Calu3 (cell line): ENCODE measurements at regions not wholly inside any gene's neighbourhood (a gene's known extent, or its start where the extent isn't known, plus 50 kb on each side); places are given as distances from the start of the nearest gene placed in this dataset.

ENCODE experiments used
- BruUV-seq: library from RNA; stranded (reverse); fragments of 400-500 nt; replicated peaks from 2 replicates; lab custom pipeline; 2021; lab: Mats Ljungman, UMichigan
- CTCF ChIA-PET: fragments of 300-600 bp; sonication (Branson Sonifier 250); formaldehyde crosslinking; loops from one replicate; lab custom pipeline; 2022; ENCODE audit warnings: antibody characterized with exemption; lab: Charles Lee
- DNase-seq: peaks from one replicate; pipeline ENCODE4 v3.0.0; 2022
- H3K27ac Mint-ChIP-seq: one replicate; pipeline ENCODE4 v1.8.0; 2022; ENCODE audit warnings: mixed read lengths; ENCODE audit not compliant: unreplicated experiment
- H3K27me3 Mint-ChIP-seq: one replicate; pipeline ENCODE4 v1.8.0; 2022; ENCODE audit warnings: mixed read lengths; ENCODE audit not compliant: unreplicated experiment
- H3K36me3 Mint-ChIP-seq: one replicate; pipeline ENCODE4 v1.8.0; 2022; ENCODE audit warnings: mild to moderate bottlenecking, moderate library complexity, mixed read lengths; ENCODE audit not compliant: insufficient read depth, unreplicated experiment
- H3K4me1 Mint-ChIP-seq: one replicate; pipeline ENCODE4 v1.8.0; 2022; ENCODE audit warnings: mild to moderate bottlenecking, low read depth, mixed read lengths; ENCODE audit not compliant: unreplicated experiment
- H3K4me3 Mint-ChIP-seq: one replicate; pipeline ENCODE4 v1.8.0; 2022; ENCODE audit warnings: mild to moderate bottlenecking, low read depth, moderate library complexity, mixed read lengths; ENCODE audit not compliant: unreplicated experiment
- H3K9me3 Mint-ChIP-seq: one replicate; pipeline ENCODE4 v1.8.0; 2022; ENCODE audit warnings: low read depth, mixed read lengths; ENCODE audit not compliant: unreplicated experiment
- intact Hi-C: fragments of 100-400 bp; cut with micrococcal nuclease; formaldehyde crosslinking; loops from one replicate; pipeline ENCODE4 v1.10.0; 2022; ENCODE audit not compliant: unreplicated experiment
- TF ChIP-seq, protein P1 (sequence below): fragments of 200-600 bp; IDR thresholded peaks from one replicate; pipeline ENCODE4 v1.8.0; 2022; ENCODE audit warnings: antibody characterized with exemption; ENCODE audit not compliant: unreplicated experiment

DNA sequence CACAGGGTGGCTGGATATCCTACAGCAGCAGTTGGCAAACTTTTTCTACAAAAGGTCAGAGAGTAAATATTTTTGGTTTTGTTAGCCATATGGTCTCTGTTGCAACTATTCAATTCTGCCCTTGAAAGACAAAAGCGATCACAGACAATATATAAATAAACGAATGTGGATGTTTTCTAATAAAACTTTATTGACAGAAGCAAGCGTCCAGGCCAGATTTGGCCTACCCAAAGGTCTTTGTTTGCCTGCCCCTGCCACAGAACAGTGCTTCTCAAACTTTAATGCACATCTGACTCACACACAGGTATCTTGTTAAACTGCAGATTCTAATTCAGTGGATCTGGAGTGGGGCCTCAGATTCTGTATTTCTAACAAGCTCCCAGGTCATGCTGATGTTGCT lies 621.4 kb upstream of the DIPK2B start:
- no peak overlapping the region for H3K4me3 Mint-ChIP-seq
- no peak for DNase-seq
- no peaks in the 10 kb centered on the region for H3K27me3 Mint-ChIP-seq
- peak overlapping the region; percentile 47 for H3K27ac Mint-ChIP-seq
- intact Hi-C loops = no loop called here
- CTCF ChIA-PET = no interaction called here
- peaks cover 28% of the 10 kb centered on the region for H3K4me1 Mint-ChIP-seq
- TF ChIP-seq, protein P1, sequence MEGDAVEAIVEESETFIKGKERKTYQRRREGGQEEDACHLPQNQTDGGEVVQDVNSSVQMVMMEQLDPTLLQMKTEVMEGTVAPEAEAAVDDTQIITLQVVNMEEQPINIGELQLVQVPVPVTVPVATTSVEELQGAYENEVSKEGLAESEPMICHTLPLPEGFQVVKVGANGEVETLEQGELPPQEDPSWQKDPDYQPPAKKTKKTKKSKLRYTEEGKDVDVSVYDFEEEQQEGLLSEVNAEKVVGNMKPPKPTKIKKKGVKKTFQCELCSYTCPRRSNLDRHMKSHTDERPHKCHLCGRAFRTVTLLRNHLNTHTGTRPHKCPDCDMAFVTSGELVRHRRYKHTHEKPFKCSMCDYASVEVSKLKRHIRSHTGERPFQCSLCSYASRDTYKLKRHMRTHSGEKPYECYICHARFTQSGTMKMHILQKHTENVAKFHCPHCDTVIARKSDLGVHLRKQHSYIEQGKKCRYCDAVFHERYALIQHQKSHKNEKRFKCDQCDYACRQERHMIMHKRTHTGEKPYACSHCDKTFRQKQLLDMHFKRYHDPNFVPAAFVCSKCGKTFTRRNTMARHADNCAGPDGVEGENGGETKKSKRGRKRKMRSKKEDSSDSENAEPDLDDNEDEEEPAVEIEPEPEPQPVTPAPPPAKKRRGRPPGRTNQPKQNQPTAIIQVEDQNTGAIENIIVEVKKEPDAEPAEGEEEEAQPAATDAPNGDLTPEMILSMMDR = no peak
- H3K9me3 Mint-ChIP-seq = no peaks in the 10 kb centered on the region
- no TSS peak for BruUV-seq
- H3K36me3 Mint-ChIP-seq = peaks cover 62% of the 10 kb centered on the region

DNA sequence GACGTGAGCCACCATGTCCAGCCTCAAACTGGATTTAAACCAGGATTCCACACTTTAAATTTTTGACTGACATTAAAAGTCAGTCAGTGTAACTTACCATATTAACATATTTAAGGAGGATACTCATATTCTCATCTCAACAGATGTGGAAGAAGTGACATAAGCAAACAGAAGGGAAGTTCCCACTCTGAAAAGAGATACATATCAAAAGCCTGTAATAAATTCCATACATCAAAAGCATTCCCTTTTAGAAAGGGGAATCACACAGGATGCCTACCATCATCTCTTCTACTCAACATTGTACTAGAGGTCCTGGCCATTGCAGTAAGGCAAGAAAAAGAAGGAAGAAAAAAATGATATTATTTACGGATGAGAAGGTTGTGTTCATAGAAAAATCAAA lies 618.2 kb upstream of the DIPK2B start:
- Mint-ChIP-seq H3K9me3 (no peaks in the 10 kb centered on the region), H3K27me3 (no peaks in the 10 kb centered on the region), H3K36me3 (peaks cover 61% of the 10 kb centered on the region), H3K27ac (peak overlapping the region; percentile 47), H3K4me1 (peaks cover 19% of the 10 kb centered on the region), H3K4me3 (no peak overlapping the region)
- BruUV-seq = no TSS peak
- CTCF ChIA-PET = no interaction called here
- intact Hi-C loops = no loop called here
- TF ChIP-seq, protein P1 = no peak
- no peak for DNase-seq

DNA sequence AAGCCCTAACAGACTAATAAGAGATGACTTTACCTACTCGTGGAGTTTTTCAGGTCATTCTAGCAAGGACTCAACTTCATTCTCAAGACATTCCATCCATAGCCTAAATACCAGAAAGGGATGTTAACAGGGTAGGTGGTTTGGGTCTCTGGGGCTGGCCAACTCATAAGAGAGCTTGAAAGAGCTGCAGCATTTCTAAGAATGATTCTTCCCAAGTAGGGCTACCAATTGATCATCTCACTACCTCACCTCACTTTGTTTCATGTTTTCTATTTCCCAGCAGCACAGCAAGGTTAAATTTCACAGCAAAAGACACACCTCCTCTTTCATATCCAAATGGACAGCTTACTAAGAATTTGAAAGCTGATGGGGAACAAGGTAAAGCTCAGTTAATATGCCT lies 614.8 kb upstream of the DIPK2B start:
- DNase-seq = no peak
- Mint-ChIP-seq H3K27me3 (no peaks in the 10 kb centered on the region), H3K36me3 (peaks cover 70% of the 10 kb centered on the region), H3K9me3 (no peaks in the 10 kb centered on the region), H3K4me1 (peaks cover 35% of the 10 kb centered on the region), H3K4me3 (no peak overlapping the region), H3K27ac (no peak overlapping the region)
- intact Hi-C loops = no loop called here
- TF ChIP-seq, protein P1 = no peak
- CTCF ChIA-PET = no interaction called here
- no TSS peak for BruUV-seq

DNA sequence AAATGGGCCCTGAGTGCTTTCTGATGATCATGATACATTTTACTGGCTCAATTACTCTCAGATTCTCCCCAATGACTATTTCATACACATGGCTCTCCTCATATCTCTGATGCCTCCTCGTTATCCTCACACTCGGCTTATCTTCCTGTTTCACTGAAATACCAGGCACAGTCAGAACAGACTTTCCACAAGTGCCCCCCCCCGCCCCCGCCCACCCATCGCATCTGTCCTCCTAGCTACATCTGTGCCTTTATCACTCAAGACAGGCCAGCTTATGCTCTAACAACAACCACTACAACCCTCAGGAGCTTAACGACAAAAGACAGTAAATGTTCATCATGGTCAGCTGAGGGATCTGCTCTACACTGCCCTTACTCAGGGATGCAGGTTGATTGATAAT lies 610.6 kb upstream of the DIPK2B start:
- DNase-seq = no peak
- peaks cover 71% of the 10 kb centered on the region for H3K4me1 Mint-ChIP-seq
- H3K27ac Mint-ChIP-seq = peak overlapping the region; percentile 86
- H3K4me3 Mint-ChIP-seq = peak overlapping the region; percentile 3
- no TSS peak for BruUV-seq
- CTCF ChIA-PET = interaction anchor here (0.8 kb wide), 1 partner anchor 38 kb away, joined by 3 read pairs; no protein-coding TSS in a partner anchor
- no peaks in the 10 kb centered on the region for H3K27me3 Mint-ChIP-seq
- intact Hi-C loops = no loop called here
- no peaks in the 10 kb centered on the region for H3K9me3 Mint-ChIP-seq
- TF ChIP-seq, protein P1 = no peak
- peaks cover 75% of the 10 kb centered on the region for H3K36me3 Mint-ChIP-seq
